GM18502 (cell line): ENCODE measurements at regions not wholly inside any gene's neighbourhood (a gene's known extent, or its start where the extent isn't known, plus 50 kb on each side); places are given as distances from the start of the nearest gene placed in this dataset.

ENCODE experiments used
- ATAC-seq: cut with Tn5 transposase; IDR thresholded peaks from one replicate; pipeline ENCODE4 v1.9.1; 2021; ENCODE audit warnings: mild to moderate bottlenecking; ENCODE audit not compliant: unreplicated experiment, poor library complexity

GRCh38 chr14:54291491-54292191, 105.2 kb upstream of the CDKN3 start:
- no peak for ATAC-seq

GRCh38 chr14:54294802-54295201, 102.0 kb upstream of the CDKN3 start:
- ATAC-seq = no peak

DNA sequence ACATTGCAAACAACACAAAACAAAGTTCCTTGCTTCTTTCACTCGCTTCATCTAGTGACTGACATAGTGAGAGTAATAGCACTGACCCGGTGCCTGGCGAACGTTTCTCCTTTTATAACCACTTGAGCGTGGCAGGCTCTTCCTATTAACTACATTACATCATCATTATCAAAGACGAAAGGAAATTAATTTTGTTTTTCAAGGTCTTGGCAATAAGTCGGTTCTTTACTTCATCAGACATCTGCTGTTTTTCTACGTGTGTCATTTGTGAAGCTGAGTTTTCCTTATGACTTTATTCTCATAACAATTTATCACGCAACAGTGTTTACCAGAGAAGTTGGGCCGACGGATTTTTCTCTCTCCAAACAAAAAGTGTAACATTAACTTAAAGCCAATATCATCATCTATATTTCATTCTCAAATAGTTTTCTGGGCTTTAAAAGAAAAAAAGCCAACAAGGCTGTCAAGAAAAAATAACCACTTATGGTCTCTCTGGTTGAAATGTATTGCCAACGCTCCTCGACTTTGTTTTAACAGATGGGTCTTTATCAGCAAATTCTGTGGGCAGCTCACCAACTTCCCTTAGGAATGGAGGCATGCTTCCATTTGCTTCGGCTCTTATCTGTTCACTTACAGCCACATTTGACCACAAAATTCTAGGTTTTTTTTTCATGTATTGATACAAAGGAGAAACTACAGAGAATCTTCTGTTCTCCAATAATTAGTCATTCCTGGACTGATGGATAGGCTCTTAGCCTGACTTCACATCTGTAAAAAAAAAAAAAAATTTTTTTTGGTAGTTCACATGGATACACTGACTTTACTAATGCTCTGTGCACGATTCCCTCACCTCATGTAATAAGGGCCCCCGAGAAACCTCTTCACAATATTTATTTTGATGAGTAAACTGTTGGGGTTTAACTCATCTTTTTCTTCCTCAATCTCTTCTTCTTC, 97.1 kb upstream of the CDKN3 start:
- ATAC-seq = no peak

DNA sequence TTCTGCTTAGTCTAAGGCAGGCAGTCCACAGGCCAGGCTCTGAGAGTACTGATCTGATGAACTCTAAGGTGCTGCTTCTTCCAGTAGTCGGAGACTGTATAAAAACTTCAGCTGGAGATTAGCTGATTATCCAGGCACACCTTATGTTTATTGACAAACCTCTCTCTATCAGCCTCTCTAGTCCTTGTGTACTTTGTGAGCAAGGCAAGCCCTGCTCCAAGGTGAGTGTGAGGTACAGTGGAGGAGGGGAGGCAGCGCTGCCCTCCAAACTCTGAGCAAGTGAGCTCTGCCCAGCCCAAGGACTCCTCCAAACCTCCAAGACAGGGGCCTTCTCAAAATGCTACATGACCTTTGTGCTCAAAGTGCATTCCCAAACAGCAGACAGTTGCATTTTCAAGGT, 95.9 kb upstream of the CDKN3 start:
- ATAC-seq = no peak

DNA sequence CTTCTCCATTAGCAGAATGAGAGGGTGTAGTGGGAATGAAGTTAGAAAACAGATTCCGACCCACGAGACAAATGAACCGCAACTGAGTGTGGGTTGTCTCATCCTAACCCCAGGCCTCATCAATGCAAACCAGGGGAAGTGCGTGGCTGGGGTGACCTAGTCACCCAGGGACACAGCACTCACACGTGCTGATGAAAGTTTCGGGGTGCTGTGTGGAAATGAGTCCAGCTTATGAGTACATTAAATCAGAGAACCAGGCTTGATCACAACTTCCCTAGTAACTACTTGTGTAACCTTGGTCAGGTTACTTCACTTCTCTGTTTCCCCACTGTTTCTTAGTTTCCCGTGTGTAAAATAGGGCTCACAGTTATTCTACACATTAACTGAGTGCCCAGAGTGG, 95.4 kb upstream of the CDKN3 start:
- no peak for ATAC-seq

GRCh38 chr14:54306806-54307205, 90.0 kb upstream of the CDKN3 start:
- ATAC-seq = no peak

DNA sequence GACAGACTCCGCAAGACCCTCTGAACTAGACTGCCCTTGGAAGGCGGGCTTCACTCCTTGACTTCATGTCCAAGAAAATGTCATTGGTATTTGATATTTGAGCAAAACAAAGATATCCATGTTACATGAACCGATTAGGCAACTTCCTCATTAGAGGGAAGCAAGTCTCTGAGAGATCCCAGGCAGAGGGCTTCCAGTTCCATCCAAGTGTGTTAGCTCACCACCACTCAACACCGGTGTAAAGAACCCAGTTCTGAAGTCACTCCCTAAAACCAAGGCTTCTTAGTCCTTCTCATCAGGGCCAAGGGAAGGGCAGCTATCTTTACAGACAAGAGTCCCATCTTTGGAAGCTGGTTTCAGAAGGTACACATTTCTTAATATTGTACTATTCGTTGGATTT, 87.2 kb upstream of the CDKN3 start:
- no peak for ATAC-seq

DNA sequence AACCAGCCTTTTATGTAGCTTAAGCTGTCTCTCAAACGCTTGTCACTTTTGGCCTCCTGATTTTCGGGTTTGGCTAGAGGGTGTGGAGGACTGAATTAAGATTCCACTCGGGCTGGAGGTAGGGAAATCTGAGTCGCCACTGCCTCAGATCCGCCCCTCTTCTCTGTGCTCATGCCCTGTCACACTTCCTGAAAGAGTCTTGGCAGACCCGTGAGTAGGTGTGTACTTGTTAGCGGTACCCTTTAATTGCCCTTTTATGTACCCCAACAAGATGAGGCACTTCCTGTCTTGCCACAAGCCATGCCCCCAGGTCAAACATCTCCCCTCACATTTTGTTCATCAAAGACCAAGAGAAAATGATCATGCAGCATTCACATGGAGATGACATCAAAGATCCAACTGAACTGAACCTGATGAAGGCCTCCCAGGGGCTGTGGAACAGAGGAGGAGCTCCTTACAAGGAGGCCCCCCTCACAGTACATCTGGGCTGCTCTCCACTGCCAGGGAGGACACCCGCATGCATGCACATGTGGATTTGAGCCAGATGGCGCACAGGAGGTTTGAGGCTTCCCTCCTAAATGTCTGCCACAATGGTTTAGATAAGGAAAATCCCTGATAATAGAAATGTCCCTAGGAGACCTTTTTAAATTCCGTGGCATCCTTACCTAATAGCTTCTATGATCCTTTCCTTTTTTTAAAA, 86.5 kb upstream of the CDKN3 start:
- ATAC-seq = no peak

- no peak for ATAC-seq
Measured at GRCh38 chr14:54310851-54311228, 86.0 kb upstream of the CDKN3 start.

DNA sequence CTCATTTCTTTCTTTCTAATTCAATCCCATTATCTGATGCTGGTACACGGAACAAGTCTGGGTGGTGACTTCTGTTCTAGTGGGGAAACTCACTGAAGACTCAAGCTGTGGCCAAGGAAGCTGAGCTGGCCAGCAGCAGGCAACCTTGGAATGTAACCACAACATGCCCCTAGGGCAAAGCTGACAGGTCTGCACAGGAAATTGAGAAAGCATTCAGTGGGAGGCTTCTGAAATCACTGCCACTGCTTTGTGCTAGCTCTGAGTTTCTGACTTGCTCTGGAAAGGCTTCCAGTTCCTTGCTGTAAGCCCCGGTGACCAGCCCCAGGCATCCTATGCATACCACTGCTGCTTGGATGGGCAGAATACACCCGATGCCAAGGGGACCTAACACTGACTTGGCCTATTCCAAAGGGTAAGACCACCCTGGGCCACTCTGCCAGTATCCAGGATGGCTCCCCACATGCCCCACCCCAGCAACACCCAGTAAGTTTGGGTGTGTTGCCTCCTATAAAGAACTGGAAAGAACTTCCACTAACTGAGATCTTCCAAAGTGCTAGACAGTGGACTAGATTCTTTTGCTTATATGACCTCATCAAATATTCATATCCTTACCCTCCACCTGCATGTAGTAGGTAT, 84.5 kb upstream of the CDKN3 start:
- no peak for ATAC-seq

DNA sequence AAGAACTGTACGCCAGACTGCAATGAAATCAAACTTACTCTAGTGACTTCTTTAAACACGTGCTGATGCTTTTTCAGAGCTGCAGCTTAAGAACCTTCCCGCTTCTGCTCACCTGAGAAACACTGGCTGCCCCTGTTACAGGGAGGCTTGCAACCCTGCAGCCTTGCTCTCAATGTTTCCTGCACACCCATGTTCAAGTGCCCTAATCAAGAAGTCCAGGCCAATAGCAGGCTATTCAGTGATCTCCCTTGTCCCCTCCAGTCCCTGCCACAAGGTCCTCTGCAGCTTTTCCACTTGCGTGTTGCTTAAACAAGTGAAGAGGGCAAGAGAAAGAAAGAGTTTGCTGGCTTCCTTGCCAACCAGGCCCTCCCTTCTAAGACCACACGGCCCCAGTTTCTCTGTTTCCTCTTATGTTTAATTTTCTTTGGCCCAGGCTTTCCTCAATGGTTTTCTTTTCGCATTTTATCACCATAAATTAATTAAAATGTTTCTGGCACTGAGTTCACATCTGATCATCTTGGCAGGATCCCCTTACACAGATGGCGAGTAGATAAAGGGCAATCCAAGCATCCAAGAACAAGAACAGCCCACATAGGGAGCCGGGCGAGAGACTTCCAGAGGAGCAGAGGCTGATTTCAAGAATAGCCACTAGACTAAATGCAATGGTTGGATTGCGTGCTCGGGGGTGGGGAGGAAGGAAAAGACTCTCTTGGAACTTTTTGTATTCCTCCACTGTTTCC, 82.3 kb upstream of the CDKN3 start:
- ATAC-seq = no peak

DNA sequence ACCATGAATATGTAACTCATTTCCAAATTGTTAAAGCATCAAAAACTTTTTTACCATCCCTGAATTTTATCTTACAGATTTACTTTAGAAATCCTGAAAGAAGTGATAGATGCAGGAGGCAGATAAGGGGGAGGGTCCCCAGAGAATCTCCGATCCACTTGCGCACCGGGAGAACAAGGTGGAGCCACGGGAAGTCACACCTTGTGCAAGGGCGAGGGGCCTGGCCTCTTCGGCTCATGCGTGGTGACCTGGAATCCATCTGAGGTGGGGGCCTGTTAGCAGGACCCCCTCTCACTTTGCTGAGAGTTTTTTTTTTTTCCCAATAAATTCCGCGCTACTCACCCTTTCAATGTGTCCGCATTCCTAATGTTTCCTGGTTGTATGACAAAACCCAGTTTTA, 80.2 kb upstream of the CDKN3 start:
- no peak for ATAC-seq

GRCh38 chr14:54317391-54317790, 79.4 kb upstream of the CDKN3 start:
- no peak for ATAC-seq

- no peak for ATAC-seq
Measured at GRCh38 chr14:54322246-54322645, 74.6 kb upstream of the CDKN3 start.

DNA sequence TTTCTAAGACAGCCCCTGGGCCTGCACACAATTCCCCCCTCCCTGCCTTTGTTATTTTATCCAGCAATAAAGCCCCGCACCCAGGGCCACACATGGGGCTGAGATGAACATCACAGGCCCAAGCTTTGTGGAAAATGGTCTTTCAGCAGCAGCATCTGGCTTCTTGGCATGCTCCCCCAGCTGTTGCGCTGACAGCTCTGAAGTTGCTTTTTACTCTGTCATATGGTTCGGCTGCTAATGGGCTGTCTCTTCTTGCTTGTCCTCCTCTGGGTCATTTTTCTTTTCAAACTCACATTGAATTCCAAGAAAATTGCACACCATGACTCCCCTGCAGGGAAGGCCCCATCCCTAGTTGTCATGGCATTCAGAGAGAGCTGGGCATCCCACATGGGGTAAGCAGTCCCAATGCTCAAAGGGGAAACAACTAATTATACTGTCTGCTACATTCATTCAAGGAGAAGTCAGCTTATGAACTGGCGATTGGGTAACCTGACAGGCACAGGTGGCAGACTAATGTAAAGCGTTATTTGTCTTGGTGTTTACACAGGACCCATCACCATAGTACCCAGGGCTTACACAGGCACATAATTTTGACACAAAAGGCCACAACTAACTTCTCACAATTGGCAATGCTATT, 74.0 kb upstream of the CDKN3 start:
- ATAC-seq = no peak

DNA sequence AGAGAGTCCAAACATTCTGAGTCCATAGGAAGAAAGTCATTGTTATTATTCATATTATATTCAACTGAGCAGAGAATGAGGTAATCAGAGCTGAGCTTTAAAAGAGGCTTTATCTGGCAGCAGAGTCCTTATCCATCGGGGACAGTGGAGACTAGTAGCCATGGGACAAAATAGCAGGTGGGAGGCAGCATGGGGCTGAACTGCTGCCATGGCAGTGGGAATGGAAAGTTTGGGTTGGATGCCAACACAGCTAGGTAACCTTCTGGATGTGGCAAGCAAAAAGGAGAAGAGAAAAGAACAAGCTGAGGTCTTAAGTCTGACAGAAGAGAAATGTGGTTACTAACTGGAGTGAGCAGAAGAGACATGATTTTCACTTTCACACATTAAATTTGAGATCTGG, 71.0 kb upstream of the CDKN3 start:
- ATAC-seq = no peak

DNA sequence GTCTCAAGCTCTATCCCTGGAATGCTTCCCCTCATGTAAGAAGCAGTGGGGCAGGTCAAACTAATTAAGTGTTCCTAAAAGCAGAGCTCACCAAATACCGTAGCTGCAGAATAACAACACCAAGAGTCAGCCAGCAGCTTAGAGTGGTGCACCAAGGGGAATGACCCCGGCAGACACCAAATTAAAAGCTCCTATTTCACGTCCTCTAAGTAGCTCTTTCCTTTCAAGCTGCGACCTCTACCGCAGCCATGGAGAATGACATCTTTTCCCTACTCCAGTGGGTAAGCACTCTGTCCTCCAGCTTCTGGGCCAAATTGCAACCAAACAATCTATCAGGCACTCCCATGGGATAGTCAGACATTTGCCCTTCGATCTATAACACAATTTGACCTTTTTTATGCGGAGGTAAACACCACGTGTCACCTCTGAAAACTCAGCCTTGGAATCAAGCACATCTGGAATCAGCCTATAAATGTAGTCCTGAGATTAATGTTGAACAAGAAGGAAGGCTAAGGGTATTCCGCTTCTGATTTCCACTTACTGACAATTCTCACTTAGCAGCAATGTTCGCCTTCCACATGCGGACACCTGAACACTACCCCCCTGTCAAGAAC, 67.6 kb upstream of the CDKN3 start:
- ATAC-seq = peak; percentile 79

GRCh38 chr14:54330876-54331275, 65.9 kb upstream of the CDKN3 start:
- ATAC-seq = no peak

GRCh38 chr14:54331516-54331915, 65.3 kb upstream of the CDKN3 start:
- ATAC-seq = no peak
